K562 (cell line): ENCODE measurements at regions not wholly inside any gene's neighbourhood (a gene's known extent, or its start where the extent isn't known, plus 50 kb on each side); places are given as distances from the start of the nearest gene placed in this dataset.

Source experiments
- ATAC-seq: fragments of 200-7000 bp; cut with Tn5 transposase; 3 replicates; pipeline ENCODE4 v1.9.1; 2020; ENCODE audit warnings: moderate library complexity
- BruUV-seq: library from RNA; stranded (reverse); fragments of 400-500 nt; replicated peaks from 2 replicates; lab custom pipeline; 2021; lab: Mats Ljungman, UMichigan
- CTCF ChIA-PET: fragments of 300-600 bp; formaldehyde crosslinking; extraction: SDS; loops from one replicate; lab custom pipeline; 2021; ENCODE audit warnings: low intra/inter-chr PET ratio; lab: Yijun Ruan, JAX
- POLR2A ChIA-PET: fragments of 300-600, 350-650 bp; sonication (Branson Sonifier 250); formaldehyde crosslinking; extraction: SDS; loops from one replicate; lab custom pipeline; 2021; ENCODE audit warnings: antibody characterized with exemption, inconsistent platforms; lab: Yijun Ruan, JAX
- DNase-seq, 4 experiments: peaks; one replicate each; pipeline versions ENCODE4 v3.0.0 to v3.0.0-alpha.2; 2011 to 2018; ENCODE audit warnings: low spot score in 3 of 4, mixed read lengths in 3 of 4; ENCODE audit errors: extremely low read depth in 1 of 4
- FAIRE-seq: peaks from 2 replicates; lab custom pipeline; 2011; peaks lifted over from hg19 to GRCh38; lab: Jason Lieb, UNC
- H2AFZ ChIP-seq: 2 replicates; pipeline ENCODE4 v1.6.0; 2011; ENCODE audit warnings: low read depth, low read length, control low read depth, inconsistent platforms
- H3K27ac ChIP-seq: fragments of 200-600 bp; 3 replicates; pipeline ENCODE4 v1.8.0; 2011; ENCODE audit warnings: low read depth, mild to moderate bottlenecking, control low read depth, inconsistent platforms, low read length, moderate library complexity, mixed read lengths; ENCODE audit errors: extremely low read depth
- H3K27me3 ChIP-seq, 2 experiments: fragments of 300-600 bp in 1 of 2; 2 replicates in 1 of 2; 3 replicates in 1 of 2; pipeline versions ENCODE4 v1.6.0 to v1.8.0; 2011; ENCODE audit warnings: inconsistent platforms in 2 of 2, low read length in 2 of 2, mild to moderate bottlenecking in 1 of 2, mixed read lengths in 1 of 2, moderate library complexity in 1 of 2; ENCODE audit not compliant: control insufficient read depth in 2 of 2, insufficient read depth in 2 of 2
- H3K36me3 ChIP-seq: fragments of 300-600 bp; 3 replicates; pipeline ENCODE4 v1.8.0; 2011; ENCODE audit warnings: mild to moderate bottlenecking, low read length, inconsistent platforms; ENCODE audit not compliant: control insufficient read depth, insufficient read depth
- H3K4me1 ChIP-seq, 2 experiments: fragments of 200-600 bp in 1 of 2; replicated peaks in 1 of 2; 2 replicates in 1 of 2; 3 replicates in 1 of 2; pipeline versions ENCODE4 v1.5.1 to v1.8.0; 2011; ENCODE audit warnings: inconsistent platforms in 2 of 2, low read length in 2 of 2, mild to moderate bottlenecking in 1 of 2, mixed read lengths in 1 of 2, moderate library complexity in 1 of 2; ENCODE audit not compliant: control insufficient read depth in 2 of 2, insufficient read depth in 2 of 2
- H3K4me2 ChIP-seq: 2 replicates; pipeline ENCODE4 v1.6.1; 2011; ENCODE audit warnings: low read length, control low read depth, inconsistent platforms, mixed read lengths; ENCODE audit not compliant: insufficient read depth
- H3K4me3 ChIP-seq: fragments of 200-600 bp; sonication (generic), shearing (Covaris generic); 2 replicates; pipeline ENCODE4 v1.5.1; 2016; ENCODE audit warnings: control low read depth, inconsistent platforms
- H3K79me2 ChIP-seq: fragments of 200-600 bp; 3 replicates; pipeline ENCODE4 v1.8.0; 2011; ENCODE audit warnings: low read length, inconsistent platforms; ENCODE audit not compliant: control insufficient read depth, insufficient read depth
- H3K9ac ChIP-seq, 2 experiments: 2 replicates each; pipeline versions ENCODE4 v1.6.0 to v1.6.1; 2011; ENCODE audit warnings: low read depth in 2 of 2, low read length in 2 of 2, control low read depth in 1 of 2, inconsistent platforms in 1 of 2, mild to moderate bottlenecking in 1 of 2, mixed read lengths in 1 of 2; ENCODE audit not compliant: insufficient read depth in 1 of 2
- H3K9me1 ChIP-seq: one replicate; pipeline ENCODE4 v1.6.0; 2011; ENCODE audit warnings: inconsistent platforms, mild to moderate bottlenecking, low read length, moderate library complexity; ENCODE audit not compliant: control insufficient read depth, insufficient read depth
- H3K9me3 ChIP-seq: replicated peaks from 2 replicates; pipeline ENCODE4 v1.5.1; 2011; ENCODE audit warnings: low read depth, low read length, inconsistent platforms; ENCODE audit not compliant: control insufficient read depth, insufficient read depth
- H4K20me1 ChIP-seq: replicated peaks from 2 replicates; pipeline ENCODE4 v1.6.1; 2011; ENCODE audit warnings: low read length, inconsistent platforms, mixed read lengths; ENCODE audit not compliant: control insufficient read depth, insufficient read depth
- CBX2 ChIP-seq: fragments of 200-600 bp; sonication (generic); IDR thresholded peaks from one replicate; pipeline ENCODE4 v1.6.1; 2012; ENCODE audit warnings: mild to moderate bottlenecking, low read length, inconsistent platforms; ENCODE audit not compliant: insufficient read depth, poor library complexity, severe bottlenecking
- CUX1 ChIP-seq: fragments of 200-800 bp; sonication (Bioruptor generic); IDR thresholded peaks from 2 replicates; pipeline ENCODE4 v1.6.1; 2016; ENCODE audit warnings: missing genetic modification characterization, missing compliant biosample characterization
- DPF2 ChIP-seq: fragments of 450-650 bp; IDR thresholded peaks from 2 replicates; pipeline ENCODE4 v1.6.1; 2016
- E2F3 ChIP-seq: fragments of 250-450 bp; sonication (Bioruptor Pico); IDR thresholded peaks from 2 replicates; pipeline ENCODE4 v1.4.0; 2020; ENCODE audit warnings: mild to moderate bottlenecking
- EGR1 ChIP-seq: fragments of 450-650 bp; conservative IDR thresholded peaks from 2 replicates; pipeline ENCODE4 v1.6.1; 2017; ENCODE audit warnings: mild to moderate bottlenecking
- GABPA ChIP-seq: fragments of 200-800 bp; sonication (Bioruptor generic); conservative IDR thresholded peaks from 2 replicates; pipeline ENCODE4 v1.6.1; 2016; ENCODE audit warnings: low read depth, missing genetic modification characterization, missing compliant biosample characterization
- HNRNPL ChIP-seq: fragments of 200-400 bp; formaldehyde crosslinking; IDR thresholded peaks from 2 replicates; pipeline ENCODE4 v1.6.1; 2017; ENCODE audit warnings: low read depth, mild to moderate bottlenecking, low read length
- ILF3 ChIP-seq: fragments of 450-650 bp; IDR thresholded peaks from 2 replicates; pipeline ENCODE4 v1.6.1; 2018; ENCODE audit warnings: antibody characterized with exemption, mild to moderate bottlenecking, moderate library complexity, borderline replicate concordance
- POLR2A ChIP-seq: fragments of 450-650 bp; conservative IDR thresholded peaks from 2 replicates; pipeline ENCODE4 v1.6.1; 2016
- POLR3G ChIP-seq: IDR thresholded peaks from 2 replicates; pipeline ENCODE4 v1.6.1; 2011; ENCODE audit not compliant: insufficient read length, insufficient replicate concordance; ENCODE audit errors: extremely low read depth
- RBM22 ChIP-seq: fragments of 200-400 bp; formaldehyde crosslinking; IDR thresholded peaks from 2 replicates; pipeline ENCODE4 v1.6.1; 2018; ENCODE audit warnings: low read length, low read depth; ENCODE audit not compliant: poor library complexity, severe bottlenecking
- SMARCB1 ChIP-seq: IDR thresholded peaks from 2 replicates; pipeline ENCODE4 v1.6.1; 2011; ENCODE audit warnings: improper control_type of control experiment, low read depth; ENCODE audit not compliant: insufficient read length
- SOX6 ChIP-seq: fragments of 450-650 bp; IDR thresholded peaks from 2 replicates; pipeline ENCODE4 v1.6.1; 2014; ENCODE audit warnings: mild to moderate bottlenecking
- SREBF1 ChIP-seq: fragments of 150-350 bp; IDR thresholded peaks from 2 replicates; pipeline ENCODE4 v1.6.1; 2014; ENCODE audit warnings: antibody characterized with exemption, low read depth, low read length, borderline replicate concordance
- STAG1 ChIP-seq: sonication (generic); formaldehyde crosslinking; IDR thresholded peaks from 2 replicates; pipeline ENCODE4 v1.5.0; 2020; ENCODE audit warnings: missing genetic modification reagents, borderline replicate concordance
- ZEB2 ChIP-seq: fragments of 450-650 bp; IDR thresholded peaks from 2 replicates; pipeline ENCODE4 v1.6.1; 2016
- ZFP1 ChIP-seq: fragments of 450-650 bp; formaldehyde crosslinking; IDR thresholded peaks from 2 replicates; pipeline ENCODE4 v1.4.0; 2020; ENCODE audit warnings: mild to moderate bottlenecking, mixed read lengths
- ZNF584 ChIP-seq: fragments of 200-800 bp; sonication (Bioruptor generic); IDR thresholded peaks from 2 replicates; pipeline ENCODE4 v1.6.1; 2016; ENCODE audit warnings: low read depth, mild to moderate bottlenecking, missing genetic modification characterization, missing compliant biosample characterization
- ZNF717 ChIP-seq: fragments of 250-450 bp; sonication (Bioruptor Pico); IDR thresholded peaks from 2 replicates; pipeline ENCODE4 v1.5.0; 2021
- WGBS: fragments of 100-300 bp; shearing (Covaris generic); methylation state at CpG from one replicate; pipeline ENCODE4 v1.1.6; 2016; ENCODE audit warnings: low coverage, mixed read lengths; ENCODE audit not compliant: insufficient coverage; ENCODE audit errors: missing lambda C conversion rate; 5-methylcytosine and 5-hydroxymethylcytosine counted together
- in situ Hi-C: fragments of 300-500 bp; cut with MboI; formaldehyde crosslinking; loops from 4 replicates; pipeline ENCODE4 v1.15.0; 2018; ENCODE audit warnings: inconsistent platforms, mixed read lengths
- intact Hi-C: fragments of 100-400 bp; cut with micrococcal nuclease; formaldehyde crosslinking; loops from 2 replicates; pipeline ENCODE4 v1.14.2; 2022
- TF ChIP-seq, protein P1 (sequence below): fragments of 250-450 bp; sonication (Bioruptor Pico); IDR thresholded peaks from 2 replicates; pipeline ENCODE4 v1.9.0; 2021; ENCODE audit warnings: mild to moderate bottlenecking

GRCh38 chr5:175785681-175786080, 85.7 kb upstream of the CPLX2 start (continued):
- no peak for TF ChIP-seq RBM22
- TF ChIP-seq E2F3 (CRISPR knock-in tag): no peak
- no peak for TF ChIP-seq SMARCB1
- TF ChIP-seq ZEB2: no peak
- no peak for TF ChIP-seq ZNF584 (CRISPR knock-in tag)
- no peak for TF ChIP-seq CBX2
- TF ChIP-seq ZNF717: no peak
- no peak for TF ChIP-seq SREBF1

- ATAC-seq (no peak), FAIRE-seq (no peak), DNase-seq (no peak)
- Histone ChIP-seq H3K9me3 (no peaks in the 10 kb centered on the region), H2AFZ (no peak overlapping the region), H3K9ac (no peak overlapping the region), H3K27me3 (no peaks in the 10 kb centered on the region), H3K79me2 (no peaks in the 10 kb centered on the region), H3K27ac (no peak overlapping the region), H3K4me1 (no peaks in the 10 kb centered on the region), H3K36me3 (no peaks in the 10 kb centered on the region), H3K4me3 (no peak overlapping the region), H4K20me1 (no peaks in the 10 kb centered on the region), H3K4me2 (no peak overlapping the region), H3K9me1 (peaks cover 3% of the 10 kb centered on the region)
- BruUV-seq: no TSS peak
- POLR2A ChIA-PET: interaction anchor here (1.0 kb wide), 1 partner anchor 8 kb away, joined by 3 read pairs; no protein-coding TSS in a partner anchor
- WGBS: 2% methylated on average over 9 of the region's 9 CpGs
- CTCF ChIA-PET: no interaction called here
- in situ Hi-C loops: no loop called here
- intact Hi-C loops: no loop called here
- TF ChIP-seq STAG1 (CRISPR knock-in tag) (no peak), POLR2A (no peak), CUX1 (no peak), HNRNPL (no peak), ZFP1 (CRISPR knock-in tag) (no peak), SOX6 (no peak), GABPA (tag) (no peak), ILF3 (no peak), EGR1 (no peak), DPF2 (no peak), POLR3G (no peak)
- TF ChIP-seq, protein P1, sequence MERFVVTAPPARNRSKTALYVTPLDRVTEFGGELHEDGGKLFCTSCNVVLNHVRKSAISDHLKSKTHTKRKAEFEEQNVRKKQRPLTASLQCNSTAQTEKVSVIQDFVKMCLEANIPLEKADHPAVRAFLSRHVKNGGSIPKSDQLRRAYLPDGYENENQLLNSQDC (CRISPR knock-in tag): no peak
These were observed 83.1 kb upstream of the CPLX2 start for GRCh38 chr5:175788155-175788787.
